ENCODE measurements at regions not wholly inside any gene's neighbourhood (a gene's known extent, or its start where the extent isn't known, plus 50 kb on each side); places are given as distances from the start of the nearest gene placed in this dataset.

DNA sequence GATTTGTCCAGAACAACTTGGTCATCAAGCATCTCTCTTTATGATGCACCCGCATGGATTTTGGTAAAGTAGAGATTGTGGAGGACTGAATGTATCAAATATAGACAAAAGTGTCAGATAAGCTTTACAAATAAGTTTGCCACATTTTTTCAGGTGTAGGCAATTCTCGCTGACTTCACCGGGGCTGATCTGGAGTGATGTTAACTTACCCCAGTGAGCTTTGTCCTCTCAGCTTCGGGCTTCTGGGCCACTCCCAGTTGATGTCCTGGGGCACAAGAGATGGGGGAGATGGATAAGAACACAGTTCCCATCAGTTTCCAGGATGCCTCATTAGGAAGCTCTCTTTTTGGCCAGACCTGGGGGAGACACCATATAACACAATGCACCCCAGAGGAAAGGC lies 117.7 kb downstream of the ETS2 start:
- DNase-seq: no peak

DNA sequence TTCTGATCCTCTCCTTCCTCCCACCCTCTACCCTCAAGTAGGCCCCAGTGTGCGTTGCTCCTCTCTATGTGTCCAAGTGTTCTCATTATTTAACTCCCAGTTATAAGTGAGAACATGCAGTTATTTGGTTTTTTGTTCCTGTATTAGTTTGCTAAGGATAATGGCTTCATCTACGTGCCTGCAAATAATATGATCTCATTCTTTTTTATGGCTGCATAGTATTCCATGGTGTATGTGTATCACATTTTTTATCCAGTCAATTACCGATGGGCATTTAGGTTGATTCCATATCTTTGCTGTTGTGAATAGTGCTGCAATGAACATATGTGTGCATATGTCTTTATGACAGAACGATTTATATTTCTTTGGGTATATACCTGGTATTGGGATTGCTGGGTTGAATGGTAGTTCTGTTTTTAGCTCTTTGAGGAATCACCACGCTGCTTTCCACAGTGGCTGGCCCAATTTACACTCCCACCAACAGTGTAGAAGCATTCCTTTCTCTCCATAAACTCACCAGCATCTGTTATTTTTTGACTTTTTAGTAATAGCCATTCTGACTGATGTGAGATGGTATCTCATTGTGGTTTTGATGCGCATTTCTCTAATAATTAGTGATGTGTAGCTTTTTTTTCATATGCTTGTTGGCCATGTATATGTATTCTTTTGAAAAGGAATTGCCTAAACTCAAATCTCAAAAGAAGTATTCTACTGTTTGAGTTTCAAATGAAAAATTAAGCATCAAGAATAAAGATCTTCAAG lies 116.9 kb downstream of the ETS2 start:
- no peak for DNase-seq

DNA sequence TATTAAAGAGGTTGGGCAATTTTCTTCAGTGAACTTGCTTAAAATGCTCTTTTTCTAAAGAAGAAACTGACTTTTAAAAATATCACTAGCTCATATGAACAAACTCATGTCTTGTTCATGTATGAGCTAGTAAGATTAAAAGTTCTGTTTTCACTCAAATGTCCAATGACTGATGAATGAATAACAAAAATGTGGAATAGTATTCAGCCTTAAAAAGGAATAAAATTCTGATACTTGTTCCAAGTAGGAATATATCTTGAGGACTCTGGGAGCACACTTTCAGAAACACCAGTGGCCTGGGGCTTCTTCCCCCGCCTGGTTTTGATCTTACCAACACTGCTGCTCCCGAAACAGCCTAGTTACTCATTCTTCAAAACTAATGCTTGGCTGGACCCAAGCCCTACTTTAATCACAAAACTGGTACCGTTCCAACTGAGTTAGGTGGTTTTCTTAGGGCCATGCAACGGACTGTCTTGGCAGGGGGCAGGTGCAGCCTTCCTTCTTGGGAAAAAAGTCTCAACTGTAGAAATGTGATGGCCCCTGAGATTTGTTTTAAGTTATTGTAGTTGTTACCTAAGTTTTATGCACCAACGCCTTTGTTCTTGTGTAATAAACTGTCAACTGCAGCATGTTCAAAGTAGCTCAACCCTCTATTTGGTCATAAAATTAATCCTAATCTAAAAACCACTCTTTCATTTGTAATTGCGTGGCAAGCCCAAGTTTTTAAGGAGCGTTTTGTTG lies 116.0 kb downstream of the ETS2 start:
- DNase-seq: no peak

- DNase-seq: no peak
Measured at GRCh38 chr21:38920631-38921398, 115.1 kb downstream of the ETS2 start.

DNA sequence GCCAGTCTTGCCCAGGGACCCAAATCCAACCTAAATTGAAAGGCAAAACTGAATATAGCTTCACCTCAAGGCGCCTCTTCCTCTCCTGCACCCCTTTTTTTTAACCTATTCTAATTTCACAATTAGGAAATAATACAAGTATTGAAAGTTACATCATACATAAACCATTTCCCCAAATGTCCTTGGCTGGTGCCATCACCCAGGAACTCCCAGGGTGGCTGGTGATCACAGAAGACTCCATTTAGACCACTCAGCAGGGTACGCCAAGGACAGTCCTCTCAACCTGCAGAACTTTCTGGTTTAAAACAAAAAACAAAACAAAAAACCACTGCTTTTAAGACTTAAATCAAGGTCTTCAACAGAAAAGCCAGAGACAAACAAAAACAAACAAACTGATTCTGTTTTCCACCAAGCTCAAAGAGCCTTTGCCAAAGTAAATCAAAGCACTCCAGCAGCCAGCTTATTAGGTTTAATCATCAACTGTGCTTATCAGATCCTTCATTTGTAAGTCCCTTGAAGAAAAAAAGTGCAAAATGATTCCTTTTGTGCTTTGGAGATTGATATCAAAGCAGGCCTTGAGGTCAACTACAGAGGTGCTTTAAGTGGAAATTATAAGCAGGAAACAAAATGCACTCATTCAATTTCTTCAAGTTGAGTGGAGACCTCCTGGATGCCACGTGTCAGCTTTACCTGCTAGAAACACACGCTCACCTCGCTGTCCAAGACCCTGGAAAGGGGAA lies 113.0 kb downstream of the ETS2 start:
- no peak for DNase-seq

DNA sequence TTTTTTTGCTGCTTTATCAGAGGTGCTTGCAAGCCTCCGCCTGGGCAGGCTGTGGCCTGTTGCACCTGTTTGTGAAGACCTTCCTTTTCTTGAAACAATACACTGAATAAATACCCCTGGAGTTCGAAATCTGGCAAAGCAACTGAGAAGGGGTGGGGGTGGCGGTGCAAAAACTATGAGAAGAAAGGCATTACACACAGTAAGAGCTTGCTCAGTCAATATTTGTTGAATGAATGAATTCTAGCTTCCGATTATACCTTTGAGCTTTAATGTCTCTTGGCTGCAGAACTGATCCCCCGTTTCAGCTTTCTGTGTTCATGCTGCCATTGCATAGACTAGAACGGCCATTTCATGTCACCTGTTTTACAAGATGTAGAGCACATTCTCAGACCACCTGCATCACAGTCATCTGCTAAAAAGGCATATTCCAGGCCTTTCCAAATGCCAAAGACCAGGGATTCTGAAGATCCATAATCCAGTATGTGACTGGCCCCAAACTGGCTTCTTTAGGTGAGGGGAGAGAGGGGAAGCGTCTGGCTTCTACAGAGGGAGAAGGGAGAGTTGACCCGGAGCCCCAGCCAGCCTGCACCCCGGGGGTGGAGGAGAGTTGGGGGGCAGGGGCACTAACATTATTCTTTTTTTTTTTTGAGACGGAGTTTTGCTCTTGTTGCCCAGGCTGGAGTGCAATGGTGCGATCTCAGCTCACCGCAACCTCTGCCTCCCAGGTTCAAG lies 111.5 kb downstream of the ETS2 start:
- DNase-seq: no peak

GRCh38 chr21:38916214-38916964 lies 110.7 kb downstream of the ETS2 start:
- DNase-seq: no peak

- DNase-seq: no peak
Measured at GRCh38 chr21:38915546-38915945, 109.8 kb downstream of the ETS2 start.

DNA sequence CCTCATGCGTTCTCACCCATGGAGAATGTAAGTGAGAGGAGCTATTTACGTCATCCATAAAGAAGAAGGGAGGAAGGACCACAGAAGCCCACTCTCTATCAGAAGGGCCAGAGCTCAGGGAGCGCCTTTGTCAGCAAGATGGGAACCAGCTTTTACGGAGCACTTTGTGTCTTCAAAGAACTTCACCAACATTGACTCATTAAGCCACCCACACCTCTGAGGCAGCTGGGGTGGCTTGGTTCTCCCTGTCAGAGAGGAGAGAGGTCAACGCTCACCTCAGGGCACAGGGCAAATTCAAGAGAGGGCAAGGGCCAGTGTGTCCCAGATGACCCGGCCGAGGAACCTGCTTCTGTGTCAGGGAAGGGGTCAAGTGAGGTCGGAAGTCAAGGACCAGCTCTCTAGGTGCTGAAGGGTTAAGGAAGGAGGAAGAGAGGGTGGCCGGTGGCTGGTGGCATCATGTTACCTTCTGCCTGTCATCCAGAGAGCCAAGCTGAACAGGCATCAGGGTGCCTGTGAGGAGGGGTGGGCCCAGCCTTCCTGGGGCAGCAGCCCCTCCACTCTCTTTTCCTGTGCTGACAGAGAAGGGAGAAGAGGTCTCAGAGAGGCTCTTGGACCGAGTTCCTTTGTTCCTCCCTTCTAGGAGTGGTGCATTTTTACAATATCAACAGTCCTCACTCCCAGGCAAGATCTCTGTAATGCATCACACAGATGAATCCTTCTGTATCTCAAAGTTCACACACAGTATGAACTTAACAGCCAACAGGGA lies 109.0 kb downstream of the ETS2 start:
- no peak for DNase-seq

DNA sequence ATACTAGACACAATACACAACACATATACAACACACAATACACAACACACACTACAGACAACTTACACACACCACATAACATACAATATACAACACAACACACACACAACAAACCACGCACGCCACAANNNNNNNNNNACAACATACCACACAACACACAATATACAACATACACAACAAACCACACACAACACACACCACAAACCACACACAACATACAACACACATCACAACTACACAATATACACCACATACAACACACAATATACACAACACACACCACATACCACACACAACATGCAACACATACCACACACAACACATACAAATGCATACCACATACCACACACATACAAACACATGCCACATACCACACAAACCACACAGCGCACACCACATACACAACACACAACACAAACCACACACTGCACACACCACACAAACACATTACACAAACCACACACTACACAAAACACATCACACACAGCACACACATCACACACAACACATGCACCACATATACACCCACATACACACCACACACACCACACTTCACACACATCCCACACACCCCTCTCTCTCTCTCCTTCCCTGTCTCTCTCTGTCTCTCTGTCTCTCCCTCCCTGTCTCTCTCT lies 108.3 kb downstream of the ETS2 start:
- no peak for DNase-seq

DNA sequence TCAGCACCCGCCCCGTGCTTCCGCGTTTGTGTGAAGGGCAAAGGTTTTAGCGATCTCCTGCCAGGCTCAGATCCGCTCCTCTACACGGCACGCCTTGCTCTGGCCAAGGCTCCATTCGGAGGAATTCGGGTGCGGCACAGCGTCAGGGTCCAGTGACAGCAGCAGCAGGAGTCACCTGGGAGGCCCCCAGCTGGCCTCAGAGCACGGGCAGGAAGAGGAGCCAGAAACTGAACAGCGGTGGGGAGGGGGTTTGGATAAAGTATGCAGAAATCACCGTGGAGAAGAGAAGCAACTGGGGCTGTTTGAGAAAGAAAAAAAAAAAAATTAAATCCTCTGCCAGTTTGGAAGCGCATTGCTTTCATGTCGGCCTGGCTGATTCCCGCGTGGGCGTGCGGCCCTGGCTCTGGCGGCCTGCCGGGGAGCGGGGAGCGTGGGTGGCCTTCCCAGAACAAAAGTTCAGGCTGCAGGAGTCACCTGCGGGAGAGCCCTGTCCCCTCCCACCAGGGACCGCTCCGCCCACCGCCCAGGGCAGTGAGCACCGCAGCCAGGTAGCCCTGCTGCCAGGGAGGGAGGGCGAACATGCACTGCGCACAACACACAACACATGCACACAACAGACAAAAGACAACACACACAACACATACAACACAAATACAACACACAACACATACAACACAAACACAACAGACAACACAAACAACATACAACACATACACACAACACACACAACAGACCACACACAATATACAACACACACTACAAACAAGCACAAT lies 107.6 kb downstream of the ETS2 start:
- DNase-seq: no peak

DNA sequence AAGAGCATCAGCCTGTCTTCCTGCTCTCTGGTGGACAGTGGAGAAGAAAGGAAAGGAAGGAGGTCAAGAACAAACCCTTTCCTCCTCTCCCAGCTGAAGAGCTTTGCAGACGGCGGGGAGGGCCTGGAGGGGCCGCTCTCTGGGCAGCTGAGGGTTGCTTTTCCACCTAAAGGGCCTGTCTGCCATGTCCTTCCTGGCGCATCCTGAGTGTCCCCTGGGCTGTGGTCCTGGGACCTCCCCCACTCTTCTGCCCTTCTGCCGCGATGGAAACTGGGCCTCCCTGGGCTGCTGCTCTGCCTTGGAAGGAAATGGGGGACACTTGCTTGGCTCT lies 107.0 kb downstream of the ETS2 start:
- no peak for DNase-seq

GRCh38 chr21:38912102-38912629 lies 106.4 kb downstream of the ETS2 start:
- DNase-seq: no peak

DNA sequence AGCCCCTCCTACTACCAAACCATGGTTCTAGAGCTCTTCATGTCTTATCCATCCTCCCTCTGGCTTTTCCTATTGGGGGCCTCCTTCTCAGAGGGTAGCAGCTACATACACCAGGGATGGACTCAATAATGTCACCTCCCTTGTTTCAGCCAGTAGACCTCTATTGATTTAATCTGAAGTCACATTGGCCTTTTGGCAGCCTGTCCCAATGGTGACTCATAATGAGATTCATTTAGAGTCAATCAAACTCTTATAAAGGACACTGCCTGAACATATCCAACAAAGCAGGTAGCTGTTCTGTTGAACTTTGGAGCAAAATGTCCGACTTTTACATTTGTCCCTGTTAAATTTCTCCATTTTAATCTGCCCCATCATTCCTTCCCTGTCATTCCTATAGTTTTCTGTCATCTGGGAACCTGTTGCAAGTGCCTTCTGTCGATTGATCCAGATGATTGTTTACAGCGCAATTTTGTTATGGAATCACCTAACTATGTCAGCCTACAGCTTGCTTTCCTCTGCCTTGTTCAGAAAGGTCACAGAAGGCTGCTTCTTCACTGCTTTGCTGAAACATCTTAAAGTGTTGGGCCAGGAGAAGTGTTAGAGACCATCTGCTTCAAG lies 105.9 kb downstream of the ETS2 start:
- DNase-seq: no peak

DNA sequence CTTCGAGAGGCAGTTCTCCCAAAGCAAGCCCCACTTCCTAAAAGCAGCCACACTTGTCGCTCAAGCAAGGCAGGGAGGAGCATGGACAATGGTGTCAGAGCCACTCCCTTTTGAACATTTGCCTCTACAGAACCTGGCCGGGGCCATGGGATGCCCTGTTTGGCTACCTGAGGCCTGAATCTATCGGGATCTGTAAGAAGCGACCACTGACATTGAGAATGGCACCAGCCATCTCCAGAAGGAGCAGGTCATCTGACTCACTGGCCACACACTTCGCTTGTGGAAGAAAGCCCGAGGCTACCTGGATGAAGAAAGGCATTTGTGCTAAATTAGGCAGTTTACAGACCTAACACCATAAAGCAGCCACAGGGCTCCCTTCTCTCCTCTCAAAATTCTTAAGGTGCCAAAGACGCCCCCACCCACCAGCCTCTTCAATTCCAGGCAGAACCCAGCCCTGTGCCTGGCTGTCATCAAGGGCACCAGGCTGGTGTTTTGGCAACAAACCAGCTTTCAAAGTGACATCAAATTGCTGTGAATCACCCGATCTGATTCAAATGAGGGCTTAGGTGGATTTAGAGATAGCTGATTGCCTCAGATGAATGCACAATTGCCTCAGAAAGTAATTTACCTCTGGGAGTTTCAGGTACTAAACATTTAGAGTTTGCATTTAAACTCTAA lies 104.8 kb downstream of the ETS2 start:
- DNase-seq: no peak

GRCh38 chr21:38909929-38910328 lies 104.2 kb downstream of the ETS2 start:
- DNase-seq: no peak

GRCh38 chr21:38909109-38909508 lies 103.4 kb downstream of the ETS2 start:
- DNase-seq: no peak

- no peak for DNase-seq
Measured at GRCh38 chr21:38908537-38908936, 102.8 kb downstream of the ETS2 start.

Data from CD4-positive, alpha-beta T cell treated with Interleukin-4 for 4 hours (primary cell).